CD4-positive, alpha-beta T cell treated with Interleukin-1 beta for 1 hour (primary cell): ENCODE measurements at regions not wholly inside any gene's neighbourhood (a gene's known extent, or its start where the extent isn't known, plus 50 kb on each side); places are given as distances from the start of the nearest gene placed in this dataset.

ENCODE experiments used
- DNase-seq, 2 donors: peaks; one replicate each; pipeline ENCODE4 v3.0.0-alpha.2; 2020 to 2022

DNA sequence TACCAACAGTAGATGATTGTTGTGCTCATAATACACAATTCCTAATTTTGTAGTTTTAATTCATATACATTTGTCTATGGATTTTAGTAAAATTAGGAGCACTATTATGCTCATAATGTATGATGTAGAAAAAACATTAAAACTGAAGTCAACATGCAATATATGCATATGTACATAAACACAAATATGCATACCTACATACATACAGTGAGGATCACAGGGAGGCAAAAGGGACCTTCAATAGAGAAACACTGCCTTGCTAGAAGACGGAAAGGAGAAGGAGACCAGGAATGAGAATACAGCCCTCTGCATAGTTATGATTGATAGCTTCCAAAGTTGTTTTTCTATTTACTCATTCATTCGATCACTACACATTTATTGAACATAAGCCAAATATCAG lies 606.5 kb downstream of the LMO4 start:
- no peak for DNase-seq

DNA sequence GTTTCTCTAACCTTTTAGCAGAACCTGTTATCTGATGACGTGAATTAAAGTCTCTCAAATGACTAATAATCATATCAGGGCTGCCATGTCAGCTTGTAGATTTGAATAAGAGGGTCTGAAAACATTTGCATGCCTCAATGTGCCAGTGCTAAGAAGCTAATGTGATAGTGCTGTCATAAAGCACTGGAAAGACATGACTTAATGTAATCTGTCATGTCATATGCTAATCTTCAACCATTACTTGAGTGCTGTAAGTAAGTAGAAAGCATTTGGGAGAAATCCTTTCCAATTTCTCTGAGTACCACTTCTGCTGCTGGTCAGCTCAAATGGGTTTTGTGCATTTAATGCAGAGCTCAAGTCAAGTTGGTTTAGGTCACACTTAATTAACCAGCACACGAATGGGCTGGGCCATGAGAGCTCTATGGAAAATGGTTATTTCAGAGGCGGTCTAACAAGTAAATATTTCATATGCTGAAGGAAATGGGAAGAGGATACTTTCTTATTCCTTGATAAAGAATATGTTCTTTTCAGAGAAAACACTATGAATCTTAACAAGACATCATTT lies 609.2 kb downstream of the LMO4 start:
- DNase-seq = no peak

DNA sequence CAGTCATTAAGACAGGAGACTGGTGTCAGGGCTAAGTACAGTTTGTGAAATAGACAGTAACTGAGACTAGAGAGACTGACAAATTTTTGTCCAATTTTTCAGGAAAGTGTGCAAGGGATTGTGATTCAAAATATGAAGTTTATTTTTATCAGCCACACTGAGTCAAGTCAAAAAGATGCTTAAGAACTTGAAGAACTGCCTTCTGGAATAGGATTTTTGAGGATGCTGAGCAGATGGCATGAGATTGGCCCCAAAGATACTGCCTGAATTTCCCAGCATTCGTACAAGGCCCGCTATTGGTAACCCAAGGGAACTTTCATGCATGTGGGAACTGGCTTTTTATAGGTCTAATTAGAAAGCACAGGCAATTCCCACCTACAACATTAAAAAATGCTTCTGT lies 610.0 kb downstream of the LMO4 start:
- DNase-seq = no peak

DNA sequence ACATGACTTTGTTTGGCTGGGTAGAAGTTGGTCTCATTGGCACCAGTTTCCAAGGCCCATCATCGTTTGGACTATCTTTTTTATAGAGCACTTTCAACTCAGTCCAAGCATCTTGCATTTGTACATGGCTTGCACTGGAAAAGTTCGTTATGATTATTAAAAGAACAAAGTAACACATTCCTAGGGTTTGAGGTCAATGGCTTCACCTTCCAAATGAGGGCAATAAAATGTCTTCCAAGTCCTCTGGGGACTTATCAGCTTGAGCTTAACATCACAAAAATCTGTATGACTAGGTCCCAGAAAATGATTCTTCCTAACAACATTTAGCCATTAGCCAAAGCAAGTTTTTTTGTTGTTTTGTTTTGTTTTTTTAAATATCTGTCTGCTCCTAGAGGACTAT lies 610.8 kb downstream of the LMO4 start:
- no peak for DNase-seq

DNA sequence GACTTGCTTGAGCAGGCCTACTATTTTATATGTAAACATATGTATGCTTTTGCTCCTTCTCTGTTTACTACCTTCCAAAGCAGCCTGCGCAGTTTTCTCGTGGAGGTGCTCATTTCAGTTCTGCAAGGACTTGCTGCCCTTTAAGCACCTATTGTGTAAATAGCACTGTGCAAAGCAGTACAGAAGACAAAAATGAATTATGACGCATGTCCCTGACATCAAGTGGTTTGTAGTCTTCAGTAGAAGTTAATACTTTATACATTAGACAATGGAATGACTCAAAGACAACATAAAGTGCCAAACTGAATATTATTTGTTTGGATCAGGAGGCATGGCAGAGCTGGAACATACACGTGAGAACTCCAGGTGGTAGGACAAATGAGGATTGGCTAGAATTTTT lies 611.7 kb downstream of the LMO4 start:
- DNase-seq = no peak

DNA sequence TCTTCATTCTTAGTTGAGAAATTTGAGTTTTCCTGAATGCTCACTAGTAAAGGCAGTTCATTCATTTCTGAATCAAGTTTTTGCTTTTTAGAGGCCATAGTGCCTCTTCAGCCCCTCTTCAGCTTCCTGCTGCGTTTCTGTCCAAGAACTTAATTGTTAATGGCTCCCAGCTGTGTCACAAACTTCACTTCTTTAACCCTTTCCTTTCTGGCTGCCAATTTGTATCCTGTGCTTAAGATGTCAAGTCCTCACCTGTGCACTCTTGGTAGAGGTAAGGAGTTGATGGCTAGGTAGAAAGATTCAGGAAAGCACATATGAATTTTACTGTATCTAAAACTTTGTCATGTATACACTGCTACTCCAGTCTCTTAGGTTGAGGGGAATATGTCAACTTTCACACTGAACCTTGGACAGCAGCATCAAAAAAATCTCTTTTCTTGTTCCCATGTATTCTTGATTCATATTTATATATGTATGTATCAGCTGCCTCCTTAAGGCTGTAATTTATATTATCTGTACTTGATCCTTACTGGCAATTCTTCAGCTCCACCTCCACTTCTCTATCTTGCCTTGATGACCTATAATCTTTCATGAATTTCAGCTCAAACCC lies 612.8 kb downstream of the LMO4 start:
- no peak for DNase-seq

DNA sequence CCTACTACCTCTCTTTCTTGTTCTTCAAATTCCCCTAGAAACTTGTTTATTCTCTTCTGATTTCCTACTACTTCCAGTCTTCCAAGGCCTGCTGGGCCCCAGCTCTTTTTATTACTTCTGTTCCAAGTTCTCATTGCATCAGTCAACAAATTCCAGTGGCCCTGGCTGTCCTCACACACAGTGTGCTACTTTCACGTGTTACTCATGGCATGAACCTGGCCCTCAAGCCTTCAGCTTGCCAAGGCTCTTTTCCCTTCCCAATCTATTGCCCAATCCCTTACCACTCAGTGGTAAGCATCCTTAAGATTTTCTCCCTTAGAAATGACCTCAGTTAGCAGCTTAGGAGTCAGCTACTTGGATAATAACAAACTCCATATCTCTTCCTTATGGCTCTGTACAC lies 613.5 kb downstream of the LMO4 start:
- DNase-seq = no peak

DNA sequence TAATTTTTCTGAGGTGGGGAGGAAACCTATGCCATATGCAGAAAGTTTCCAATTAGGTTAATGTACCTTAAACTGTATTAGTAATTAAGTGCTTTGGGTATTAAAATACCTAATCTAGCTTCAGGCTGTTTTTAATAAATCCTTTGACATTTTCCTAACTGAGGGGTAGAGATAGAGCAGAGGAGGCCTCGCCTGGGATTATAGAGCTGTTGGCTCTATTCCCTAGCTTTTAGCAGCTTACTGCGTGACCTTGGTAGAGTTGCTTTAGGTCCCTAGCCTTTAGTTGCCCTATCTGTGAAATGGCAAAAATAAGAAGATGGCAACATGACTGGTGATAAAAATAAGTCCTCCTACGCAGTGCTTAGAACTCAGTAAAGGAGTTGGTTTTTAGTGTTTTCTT lies 621.0 kb downstream of the LMO4 start:
- no peak for DNase-seq

DNA sequence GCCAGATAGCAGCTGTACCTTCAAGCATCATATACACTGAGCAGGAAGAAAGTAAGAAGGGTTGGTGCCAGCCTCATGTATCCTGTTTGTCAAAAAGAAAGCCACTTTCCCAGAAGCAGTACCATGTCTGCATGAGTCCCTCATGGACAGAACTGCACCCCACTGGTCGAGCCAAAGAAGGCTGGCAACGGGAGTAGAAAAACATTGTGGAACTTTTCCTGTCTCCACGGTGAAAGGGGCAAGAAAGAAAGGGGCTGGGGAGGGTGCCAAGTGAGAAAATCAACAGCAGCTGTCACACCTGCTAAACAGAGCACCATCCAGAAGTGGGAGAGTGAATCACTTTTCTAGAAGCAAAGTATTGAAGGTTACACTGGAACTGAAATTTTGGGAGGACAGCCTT lies 621.7 kb downstream of the LMO4 start:
- no peak for DNase-seq

DNA sequence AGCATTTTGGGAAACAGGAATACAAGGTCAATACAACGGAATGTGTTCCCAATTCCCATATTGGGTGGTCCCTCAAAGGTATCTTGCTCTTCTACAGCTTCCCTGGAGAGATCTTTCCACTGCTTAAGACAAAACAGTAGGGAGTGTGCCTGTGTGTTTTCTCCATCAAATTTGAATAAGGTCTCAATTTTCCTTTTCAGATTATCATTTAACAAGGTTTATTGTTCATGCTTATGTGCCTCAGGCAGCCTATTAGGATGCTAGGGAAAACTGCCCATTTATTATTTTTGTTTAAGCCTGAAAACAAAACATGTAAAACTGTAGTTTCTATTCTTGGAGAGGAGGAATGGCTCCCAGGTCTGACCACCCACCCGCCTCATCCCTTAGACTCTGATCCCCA lies 622.7 kb downstream of the LMO4 start:
- no peak for DNase-seq

DNA sequence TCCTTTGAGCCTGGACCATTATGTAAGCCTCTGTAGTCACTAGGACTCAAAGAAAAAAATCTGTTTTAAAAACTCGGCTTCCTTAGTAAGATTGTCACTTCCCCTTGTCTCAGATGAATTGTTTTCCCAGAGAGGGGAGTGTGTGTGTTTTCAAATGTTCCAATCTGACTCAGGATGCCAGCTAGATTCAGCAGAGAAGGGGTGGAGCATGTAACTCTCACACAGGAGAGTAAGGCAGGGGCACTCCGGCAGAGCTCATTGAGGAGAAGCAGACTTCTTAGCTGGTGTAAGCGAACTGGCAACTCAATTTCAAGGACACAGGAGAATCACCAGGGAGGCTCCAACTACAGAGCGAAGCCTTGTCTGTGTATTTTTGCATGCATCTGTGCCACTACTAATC lies 623.2 kb downstream of the LMO4 start:
- no peak for DNase-seq

DNA sequence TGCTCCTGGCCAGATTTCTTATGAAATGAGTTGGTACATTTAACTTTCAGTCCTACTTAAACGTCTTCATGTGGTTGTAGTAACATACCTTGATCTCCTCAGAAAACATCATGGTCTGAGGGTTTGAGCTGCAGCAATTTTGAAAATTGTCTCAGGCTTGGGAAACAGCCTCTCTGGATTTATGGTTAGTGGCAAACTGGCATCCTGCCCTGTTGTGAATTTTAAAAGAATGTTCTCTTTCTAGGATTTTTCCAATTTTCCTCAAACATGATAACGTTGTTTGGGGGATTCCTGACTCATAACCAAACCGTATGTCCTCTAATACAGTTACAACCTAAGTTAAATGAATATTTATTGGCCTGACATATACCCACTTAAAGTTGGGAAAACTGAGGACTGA lies 624.4 kb downstream of the LMO4 start:
- DNase-seq = no peak

DNA sequence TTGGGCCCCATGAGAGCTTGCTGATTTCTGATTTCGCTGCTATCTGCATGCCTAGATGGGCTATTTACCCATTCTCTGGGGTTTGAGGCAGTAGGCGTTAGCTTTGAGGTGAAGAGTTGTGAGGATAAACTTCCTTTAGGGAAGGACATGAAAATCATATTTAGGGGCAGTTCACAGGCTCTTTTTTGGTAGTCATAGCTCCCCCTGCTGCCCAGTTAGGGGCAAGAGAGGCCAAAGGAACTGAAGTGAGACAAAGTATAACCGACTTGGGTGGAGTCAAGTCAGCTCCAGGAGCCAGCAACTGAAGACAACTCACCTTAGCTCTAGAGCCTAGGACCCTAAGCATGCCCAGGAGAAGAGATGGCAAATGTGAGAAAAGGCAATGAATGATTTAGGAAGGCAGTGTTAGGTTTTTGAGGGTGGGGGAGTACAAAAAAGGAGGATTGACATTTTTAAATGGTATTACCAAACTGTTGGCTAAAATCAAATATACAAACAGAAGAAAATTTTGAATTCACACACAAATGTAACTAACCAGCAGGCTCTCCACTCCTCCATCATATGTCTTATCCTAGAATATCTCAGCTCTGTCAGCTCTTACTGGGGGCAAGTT lies 625.2 kb downstream of the LMO4 start:
- DNase-seq = peak; percentile 56 to 60

DNA sequence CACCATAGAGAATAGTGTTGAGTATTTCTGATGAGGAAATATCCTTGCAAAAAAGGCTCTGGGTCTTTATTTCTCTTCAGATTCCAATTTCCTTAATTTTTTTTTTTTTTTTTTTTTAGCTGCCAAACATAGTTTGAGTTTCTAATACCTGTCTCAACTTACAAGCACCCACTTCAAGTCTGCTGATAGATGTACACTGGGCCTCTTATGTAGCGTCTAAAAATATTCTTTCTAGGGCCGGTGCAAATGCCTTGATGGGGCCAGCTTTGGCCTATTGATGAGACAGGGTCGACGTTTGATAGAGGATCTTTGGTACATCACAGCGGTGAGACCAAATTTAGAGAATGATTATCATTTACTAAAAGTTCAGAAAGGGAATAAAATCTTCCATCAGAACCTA lies 626.4 kb downstream of the LMO4 start:
- DNase-seq = no peak

DNA sequence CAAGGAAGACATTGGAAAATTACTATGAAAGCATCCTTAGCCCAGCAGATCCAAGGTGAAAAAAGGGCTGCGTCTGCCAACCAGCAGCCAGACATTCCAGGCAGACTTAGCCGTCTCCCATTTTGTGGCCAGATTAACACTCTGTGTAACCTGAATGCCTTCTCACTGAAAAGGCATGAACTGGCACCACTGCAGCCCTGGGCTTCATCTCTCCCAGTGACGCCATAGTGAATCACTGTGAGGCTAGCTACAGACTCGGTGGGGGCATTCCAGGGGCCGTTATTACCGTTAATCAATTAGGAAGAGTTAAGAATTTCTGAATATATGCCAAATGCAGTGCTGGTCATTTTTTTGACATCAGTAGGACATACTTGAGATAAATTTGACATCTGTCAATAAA lies 627.4 kb downstream of the LMO4 start:
- no peak for DNase-seq

DNA sequence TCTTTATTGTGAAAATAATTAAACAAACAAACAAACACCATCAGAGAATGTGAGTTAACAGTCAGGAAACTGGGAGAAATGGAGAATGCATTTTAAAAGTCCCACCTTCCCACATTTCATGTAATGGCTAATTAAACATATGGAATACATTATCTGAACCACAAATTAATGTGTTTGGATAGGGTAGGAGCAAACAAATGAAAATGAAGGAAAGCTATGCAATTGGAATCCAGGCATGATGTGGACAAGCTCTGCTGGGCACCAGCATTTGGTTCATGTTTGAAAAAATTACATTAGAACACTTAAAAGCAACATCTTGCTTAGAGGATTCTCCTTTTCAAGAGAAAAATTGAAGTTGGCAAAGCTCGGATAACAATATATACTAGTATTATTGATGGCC lies 628.1 kb downstream of the LMO4 start:
- DNase-seq = no peak

DNA sequence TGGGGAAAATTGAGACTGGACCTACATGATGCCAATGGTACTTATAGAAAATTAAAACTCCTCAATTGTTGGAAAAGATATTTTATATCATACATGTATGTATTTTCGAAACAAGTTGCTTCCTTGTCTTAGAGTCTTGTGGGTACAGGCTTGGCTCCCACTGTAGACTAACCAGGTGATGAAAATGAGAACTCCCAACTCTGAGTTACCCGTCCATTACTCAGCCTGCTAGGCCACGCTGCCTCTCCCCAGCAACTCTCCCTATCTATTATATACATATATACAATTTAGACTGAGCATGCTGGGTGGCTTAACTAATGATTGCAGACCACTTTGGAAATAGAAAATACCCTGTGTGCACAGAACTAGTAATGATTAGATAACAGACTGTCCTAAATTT lies 628.7 kb downstream of the LMO4 start:
- no peak for DNase-seq

DNA sequence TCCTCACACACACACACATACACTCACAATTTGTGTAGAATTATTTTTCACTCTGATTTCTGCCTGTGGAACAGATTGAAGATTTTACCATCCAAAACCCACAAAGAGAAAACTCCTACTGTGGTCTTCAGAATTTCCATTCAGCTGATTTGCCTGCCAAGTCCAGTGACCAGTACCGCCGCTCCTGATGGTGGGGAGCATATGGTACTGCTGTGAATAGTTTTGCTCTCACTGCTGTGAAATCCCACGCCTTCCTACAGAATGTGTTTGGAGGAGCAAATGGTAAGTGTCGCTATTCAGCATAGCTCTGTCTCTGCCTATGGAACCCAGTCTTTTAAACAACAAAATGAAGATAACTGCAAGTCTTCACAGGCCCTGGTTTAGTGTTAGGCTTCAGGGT lies 629.5 kb downstream of the LMO4 start:
- DNase-seq = no peak

DNA sequence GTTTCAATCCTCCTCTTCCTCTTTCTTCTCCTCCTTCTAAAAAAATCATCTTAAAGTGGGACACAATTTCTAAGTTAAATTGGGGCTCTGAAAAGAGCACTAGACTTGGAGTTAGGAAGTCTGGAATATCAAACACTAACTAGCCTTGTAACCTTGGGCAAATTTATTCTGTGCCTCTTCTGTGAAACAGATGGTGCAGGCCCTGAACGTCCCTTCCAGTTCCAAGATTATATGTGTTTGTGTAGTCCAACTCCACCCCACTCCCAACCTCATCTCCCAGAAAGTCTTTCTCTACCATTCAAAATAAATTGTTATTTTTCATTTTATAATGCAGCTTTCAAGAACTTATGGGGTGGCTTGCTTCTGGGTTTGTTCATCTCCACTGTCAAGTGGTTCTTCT lies 630.0 kb downstream of the LMO4 start:
- DNase-seq = no peak

DNA sequence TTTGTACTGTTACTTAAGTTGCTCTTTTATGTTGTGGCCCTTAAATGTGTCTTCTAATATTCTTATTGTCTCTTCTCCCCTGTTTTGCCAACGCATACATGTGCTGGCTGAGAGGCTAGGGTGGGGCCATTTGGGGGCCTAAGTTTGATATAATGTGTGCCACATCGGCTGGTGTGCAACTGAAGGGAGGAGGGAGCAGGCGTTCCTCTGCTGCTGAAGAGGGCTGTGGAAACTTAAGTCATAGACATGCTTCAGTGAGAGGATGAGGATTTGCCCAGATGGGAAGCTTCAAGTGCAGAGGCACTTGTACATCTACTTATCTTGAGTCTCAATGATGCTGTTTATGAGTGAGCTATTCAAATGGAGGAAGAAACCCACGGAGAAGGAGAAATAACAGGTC lies 630.6 kb downstream of the LMO4 start:
- DNase-seq = no peak

DNA sequence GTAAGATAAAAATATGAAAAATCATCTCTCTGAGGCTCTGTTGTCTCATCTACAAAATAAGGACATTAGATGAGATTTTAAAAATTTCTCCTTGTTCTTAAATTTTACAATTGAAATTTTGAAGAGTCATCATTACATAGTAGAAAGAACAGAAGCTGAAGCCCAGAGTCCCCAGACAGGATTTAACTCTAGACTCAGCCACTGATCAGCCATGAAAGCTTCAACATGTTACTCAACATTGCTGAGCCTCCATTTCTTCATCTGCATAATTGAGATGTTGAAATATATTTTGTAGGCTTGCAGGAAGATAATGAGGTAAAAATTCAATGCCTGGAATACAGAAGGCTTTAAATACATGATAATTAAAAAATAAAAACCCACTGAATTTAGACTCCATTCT lies 633.3 kb downstream of the LMO4 start:
- no peak for DNase-seq

DNA sequence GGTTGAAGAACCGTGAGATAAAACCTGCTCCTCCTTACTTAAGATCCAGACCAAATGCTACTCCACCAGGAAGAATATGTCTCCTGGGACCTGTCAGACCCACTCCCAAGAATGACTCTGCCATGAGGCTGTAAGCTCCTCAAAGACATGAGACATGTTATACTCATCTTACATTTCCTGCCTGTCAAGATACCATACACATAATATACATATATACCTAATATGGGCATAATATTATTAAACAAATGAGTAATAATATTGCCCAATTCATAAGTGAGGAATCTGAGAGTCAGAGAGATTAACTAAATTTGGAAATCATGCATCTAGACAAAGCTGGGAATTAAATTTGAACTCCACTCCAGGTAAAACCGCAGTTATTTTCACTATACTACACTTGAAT lies 634.9 kb downstream of the LMO4 start:
- no peak for DNase-seq

DNA sequence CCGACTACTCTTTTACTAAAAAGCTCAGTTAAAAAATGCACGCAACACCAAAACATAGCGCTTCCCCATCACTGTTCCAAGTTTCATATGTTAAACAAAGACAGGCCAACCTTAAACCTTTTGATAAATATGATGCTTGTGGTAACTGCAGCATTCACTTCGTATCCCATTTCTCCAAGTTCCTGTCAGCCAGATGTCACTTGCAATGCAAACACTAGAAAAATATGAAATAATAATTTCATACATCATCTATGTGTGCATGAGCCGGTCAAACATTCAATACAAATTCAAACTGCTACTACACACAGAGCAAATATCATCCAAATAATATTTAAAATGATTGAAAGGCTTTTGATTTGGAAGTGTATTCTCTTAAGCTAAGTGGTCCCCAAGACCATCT lies 636.5 kb downstream of the LMO4 start:
- DNase-seq = no peak

DNA sequence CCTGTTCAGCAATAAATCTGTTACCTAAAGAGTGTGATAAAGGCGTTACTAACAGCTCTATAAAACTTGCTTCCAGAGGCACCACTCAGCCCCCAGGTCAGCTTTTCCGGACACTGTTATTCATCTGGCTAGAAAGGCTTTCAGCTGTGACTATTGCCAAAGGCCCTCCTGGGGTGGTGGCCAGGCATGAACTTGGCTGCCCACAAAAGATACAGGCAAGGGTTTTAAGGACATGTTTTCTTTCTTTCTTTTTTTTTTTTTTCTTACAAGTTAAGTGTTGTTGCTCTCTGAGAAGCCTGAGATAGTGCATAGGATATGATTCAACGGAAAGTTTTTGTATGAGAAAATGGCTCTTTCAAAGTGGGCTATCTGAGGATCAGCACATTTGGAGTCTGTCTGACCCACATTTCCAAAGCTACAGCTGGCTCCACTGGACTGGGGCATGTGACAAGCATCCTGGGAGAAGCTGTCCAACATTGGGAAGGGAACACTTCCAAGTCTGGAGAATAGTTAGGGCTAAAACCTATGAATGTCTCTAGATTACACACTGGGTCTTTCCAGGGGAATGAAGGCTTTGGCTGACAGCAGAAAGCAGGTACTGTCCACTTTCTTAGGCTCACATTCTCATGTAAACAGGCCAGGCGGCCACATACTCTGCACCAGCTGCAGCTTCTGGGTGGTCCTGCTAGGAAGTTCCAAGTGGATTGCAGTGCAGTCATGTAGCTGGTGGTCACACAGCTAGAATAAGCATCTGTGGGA lies 639.7 kb downstream of the LMO4 start:
- DNase-seq = no peak
